ENCODE measurements at regions not wholly inside any gene's neighbourhood (a gene's known extent, or its start where the extent isn't known, plus 50 kb on each side); places are given as distances from the start of the nearest gene placed in this dataset.

- H3K9ac ChIP-seq: no peak overlapping the region
- H2AFZ ChIP-seq: no peak overlapping the region
- H3K4me3 ChIP-seq (ENCODE audit: low read depth, low read length): no peak overlapping the region
- TF ChIP-seq, protein P1, sequence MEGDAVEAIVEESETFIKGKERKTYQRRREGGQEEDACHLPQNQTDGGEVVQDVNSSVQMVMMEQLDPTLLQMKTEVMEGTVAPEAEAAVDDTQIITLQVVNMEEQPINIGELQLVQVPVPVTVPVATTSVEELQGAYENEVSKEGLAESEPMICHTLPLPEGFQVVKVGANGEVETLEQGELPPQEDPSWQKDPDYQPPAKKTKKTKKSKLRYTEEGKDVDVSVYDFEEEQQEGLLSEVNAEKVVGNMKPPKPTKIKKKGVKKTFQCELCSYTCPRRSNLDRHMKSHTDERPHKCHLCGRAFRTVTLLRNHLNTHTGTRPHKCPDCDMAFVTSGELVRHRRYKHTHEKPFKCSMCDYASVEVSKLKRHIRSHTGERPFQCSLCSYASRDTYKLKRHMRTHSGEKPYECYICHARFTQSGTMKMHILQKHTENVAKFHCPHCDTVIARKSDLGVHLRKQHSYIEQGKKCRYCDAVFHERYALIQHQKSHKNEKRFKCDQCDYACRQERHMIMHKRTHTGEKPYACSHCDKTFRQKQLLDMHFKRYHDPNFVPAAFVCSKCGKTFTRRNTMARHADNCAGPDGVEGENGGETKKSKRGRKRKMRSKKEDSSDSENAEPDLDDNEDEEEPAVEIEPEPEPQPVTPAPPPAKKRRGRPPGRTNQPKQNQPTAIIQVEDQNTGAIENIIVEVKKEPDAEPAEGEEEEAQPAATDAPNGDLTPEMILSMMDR (IDR thresholded peaks at IDR 0.05): no peak
- H3K9me3 ChIP-seq (ENCODE audit: control insufficient read depth, low read length): no peaks in the 10 kb centered on the region
- no peaks in the 10 kb centered on the region for H3K79me2 ChIP-seq
- H3K27me3 ChIP-seq (ENCODE audit: control insufficient read depth, insufficient read depth, low read length): no peaks in the 10 kb centered on the region
- no peak overlapping the region for H3K27ac ChIP-seq
- H3K36me3 ChIP-seq (ENCODE audit: control insufficient read depth, insufficient read depth, low read length): no peaks in the 10 kb centered on the region
- H3K4me1 ChIP-seq: peaks cover 16% of the 10 kb centered on the region
- no peak overlapping the region for H3K4me2 ChIP-seq (ENCODE audit: low read length)
Measured at GRCh38 chr12:46916796-46917419, 91.1 kb upstream of the SLC38A4 start.

DNA sequence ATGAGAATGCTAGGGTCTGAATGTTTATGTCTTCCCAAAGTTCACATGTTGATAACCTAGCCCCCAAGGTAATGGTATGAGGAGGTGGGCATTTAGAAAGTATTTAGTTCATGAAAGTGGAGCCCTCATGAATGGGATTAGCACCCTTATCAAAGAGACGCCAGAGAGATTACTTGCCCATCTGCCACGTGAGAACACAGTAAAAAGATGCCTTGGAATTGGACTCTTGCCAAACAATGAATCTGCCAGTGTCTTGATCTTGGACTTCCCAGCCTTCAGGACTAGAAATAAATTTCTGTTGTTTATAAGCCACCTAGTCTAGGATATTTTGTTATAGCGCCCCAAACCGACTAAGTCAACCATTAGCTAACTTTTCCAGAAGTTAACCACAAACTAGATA, 92.0 kb upstream of the SLC38A4 start:
- H3K4me2 ChIP-seq (ENCODE audit: low read length): no peak overlapping the region
- TF ChIP-seq, protein P1 (IDR thresholded peaks at IDR 0.05): no peak
- no peaks in the 10 kb centered on the region for H3K9me3 ChIP-seq (ENCODE audit: control insufficient read depth, low read length)
- peaks cover 16% of the 10 kb centered on the region for H3K4me1 ChIP-seq
- H3K27me3 ChIP-seq (ENCODE audit: control insufficient read depth, insufficient read depth, low read length): no peaks in the 10 kb centered on the region
- no peaks in the 10 kb centered on the region for H3K79me2 ChIP-seq
- H2AFZ ChIP-seq: no peak overlapping the region
- no peak overlapping the region for H3K27ac ChIP-seq
- no peak overlapping the region for H3K4me3 ChIP-seq (ENCODE audit: low read depth, low read length)
- H3K36me3 ChIP-seq (ENCODE audit: control insufficient read depth, insufficient read depth, low read length): no peaks in the 10 kb centered on the region
- no peak overlapping the region for H3K9ac ChIP-seq

DNA sequence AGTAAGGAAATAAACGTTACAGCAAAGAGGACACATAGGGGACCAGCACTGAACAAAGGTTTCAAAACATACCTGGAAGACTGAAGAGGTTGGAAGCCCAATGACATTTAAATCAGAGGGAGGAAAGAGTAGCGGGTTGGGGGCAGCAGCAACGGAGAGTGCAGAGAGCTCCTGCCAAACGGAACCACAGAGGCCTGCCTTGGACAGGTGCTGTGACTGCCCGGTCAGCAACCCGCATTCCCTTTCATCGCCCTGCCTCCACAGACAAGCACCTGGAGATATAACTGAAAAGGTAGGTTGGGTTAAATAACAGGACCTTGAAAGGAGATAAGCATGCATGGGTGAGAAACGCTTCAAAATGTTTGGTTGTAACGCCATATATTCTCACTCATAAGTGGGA, 92.8 kb upstream of the SLC38A4 start:
- TF ChIP-seq, protein P1 (IDR thresholded peaks at IDR 0.05): no peak
- Histone ChIP-seq H3K27ac (no peak overlapping the region), H3K4me3 (ENCODE audit: low read depth, low read length) (no peak overlapping the region), H2AFZ (no peak overlapping the region), H3K4me1 (peaks cover 16% of the 10 kb centered on the region), H3K4me2 (ENCODE audit: low read length) (no peak overlapping the region), H3K9me3 (ENCODE audit: control insufficient read depth, low read length) (no peaks in the 10 kb centered on the region), H3K36me3 (ENCODE audit: control insufficient read depth, insufficient read depth, low read length) (no peaks in the 10 kb centered on the region), H3K79me2 (no peaks in the 10 kb centered on the region), H3K27me3 (ENCODE audit: control insufficient read depth, insufficient read depth, low read length) (no peaks in the 10 kb centered on the region), H3K9ac (no peak overlapping the region)

GRCh38 chr12:46919666-46920400, 94.0 kb upstream of the SLC38A4 start:
- Histone ChIP-seq H3K4me3 (ENCODE audit: low read depth, low read length) (no peak overlapping the region), H3K9me3 (ENCODE audit: control insufficient read depth, low read length) (no peaks in the 10 kb centered on the region), H3K4me1 (peaks cover 16% of the 10 kb centered on the region), H3K27ac (no peak overlapping the region), H3K79me2 (no peaks in the 10 kb centered on the region), H3K27me3 (ENCODE audit: control insufficient read depth, insufficient read depth, low read length) (no peaks in the 10 kb centered on the region), H3K4me2 (ENCODE audit: low read length) (no peak overlapping the region), H2AFZ (no peak overlapping the region), H3K36me3 (ENCODE audit: control insufficient read depth, insufficient read depth, low read length) (no peaks in the 10 kb centered on the region), H3K9ac (no peak overlapping the region)
- TF ChIP-seq, protein P1 (IDR thresholded peaks at IDR 0.05): no peak
